SU-DHL-6 (cell line): ENCODE measurements at regions not wholly inside any gene's neighbourhood (a gene's known extent, or its start where the extent isn't known, plus 50 kb on each side); places are given as distances from the start of the nearest gene placed in this dataset.

Experiments used
- CTCF ChIP-seq: fragments of 200-600 bp; sonication (generic); IDR thresholded peaks from one replicate; pipeline ENCODE4 v1.5.1; 2017; ENCODE audit warnings: antibody characterized with exemption, mild to moderate bottlenecking, low read length, moderate library complexity; ENCODE audit not compliant: insufficient read depth, poor library complexity, severe bottlenecking
- EZH2phosphoT487 ChIP-seq: fragments of 200-600 bp; sonication (generic), shearing (Covaris generic); conservative IDR thresholded peaks from 2 replicates; pipeline ENCODE4 v1.6.1; 2018; ENCODE audit warnings: mild to moderate bottlenecking, antibody characterized with exemption, low read length, moderate library complexity, mixed read lengths

GRCh38 chr2:198652461-198652860 lies 805.3 kb downstream of the SATB2 start:
- TF ChIP-seq CTCF, result no peak
- no peak for TF ChIP-seq EZH2phosphoT487
